GM19239 (cell line): ENCODE measurements at regions not wholly inside any gene's neighbourhood (a gene's known extent, or its start where the extent isn't known, plus 50 kb on each side); places are given as distances from the start of the nearest gene placed in this dataset.

Experiments used
- DNase-seq: peaks from one replicate; pipeline ENCODE4 v3.0.0; 2011; ENCODE audit warnings: low spot score; ENCODE audit not compliant: insufficient read length
- FAIRE-seq: peaks from 2 replicates; lab custom pipeline; 2011; peaks lifted over from hg19 to GRCh38; lab: Jason Lieb, UNC

- DNase-seq (no peak), FAIRE-seq (no peak)
Observed at GRCh38 chr14:29097476-29097875, 330.9 kb downstream of the FOXG1 start.

GRCh38 chr14:29098656-29099055 lies 332.1 kb downstream of the FOXG1 start:
- no peak for DNase-seq
- no peak for FAIRE-seq

GRCh38 chr14:29102266-29102665 lies 335.7 kb downstream of the FOXG1 start:
- FAIRE-seq (no peak), DNase-seq (no peak)

- DNase-seq = no peak
- no peak for FAIRE-seq
Observed at GRCh38 chr14:29102996-29103395, 336.4 kb downstream of the FOXG1 start.

- DNase-seq (no peak), FAIRE-seq (no peak)
Observed at GRCh38 chr14:29108908-29109307, 342.3 kb downstream of the FOXG1 start.

- FAIRE-seq (no peak), DNase-seq (no peak)
Observed at GRCh38 chr14:29109589-29109988, 343.0 kb downstream of the FOXG1 start.

GRCh38 chr14:29111554-29111953 lies 345.0 kb downstream of the FOXG1 start:
- no peak for DNase-seq
- FAIRE-seq = no peak

- DNase-seq = no peak
- FAIRE-seq = no peak
Observed at GRCh38 chr14:29123017-29123416, 356.4 kb downstream of the FOXG1 start.

- FAIRE-seq (no peak), DNase-seq (no peak)
Observed at GRCh38 chr14:29126361-29126760, 359.8 kb downstream of the FOXG1 start.

- DNase-seq (no peak), FAIRE-seq (no peak)
Observed at GRCh38 chr14:29126865-29127264, 360.3 kb downstream of the FOXG1 start.

GRCh38 chr14:29140016-29140415 lies 373.4 kb downstream of the FOXG1 start:
- DNase-seq (no peak), FAIRE-seq (no peak)

GRCh38 chr14:29144621-29145020 lies 378.0 kb downstream of the FOXG1 start:
- DNase-seq (no peak), FAIRE-seq (no peak)

- DNase-seq (no peak), FAIRE-seq (no peak)
Observed at GRCh38 chr14:29148221-29148620, 381.6 kb downstream of the FOXG1 start.

GRCh38 chr14:29149798-29150197 lies 383.2 kb downstream of the FOXG1 start:
- DNase-seq (no peak), FAIRE-seq (no peak)

GRCh38 chr14:29150659-29151058 lies 384.1 kb downstream of the FOXG1 start:
- no peak for FAIRE-seq
- DNase-seq = no peak

- no peak for DNase-seq
- no peak for FAIRE-seq
Observed at GRCh38 chr14:29156096-29156495, 389.5 kb downstream of the FOXG1 start.

GRCh38 chr14:29161593-29161992 lies 395.0 kb downstream of the FOXG1 start:
- DNase-seq = no peak

GRCh38 chr14:29163109-29163508 lies 396.5 kb downstream of the FOXG1 start:
- DNase-seq (no peak), FAIRE-seq (no peak)

More at GRCh38 chr14:29161593-29161992, 395.0 kb downstream of the FOXG1 start:
- no peak for FAIRE-seq

- DNase-seq (no peak), FAIRE-seq (no peak)
Observed at GRCh38 chr14:29165431-29165830, 398.8 kb downstream of the FOXG1 start.

GRCh38 chr14:29166507-29166906 lies 399.9 kb downstream of the FOXG1 start:
- DNase-seq (no peak), FAIRE-seq (no peak)

- FAIRE-seq = no peak
- no peak for DNase-seq
Observed at GRCh38 chr14:29168149-29168548, 401.6 kb downstream of the FOXG1 start.

- DNase-seq (no peak), FAIRE-seq (no peak)
Observed at GRCh38 chr14:29169408-29169807, 402.8 kb downstream of the FOXG1 start.

- DNase-seq (no peak), FAIRE-seq (no peak)
Observed at GRCh38 chr14:29175706-29176105, 409.1 kb downstream of the FOXG1 start.
